Adrenal gland (tissue), 5 donors: ENCODE measurements at regions not wholly inside any gene's neighbourhood (a gene's known extent, or its start where the extent isn't known, plus 50 kb on each side); places are given as distances from the start of the nearest gene placed in this dataset.

ENCODE experiments used
- POLR2A ChIP-seq, 2 donors: fragments of 450-650 bp; IDR thresholded peaks; one replicate each; pipeline ENCODE4 v1.6.1; 2017; ENCODE audit warnings: antibody characterized with exemption in 2 of 2, mild to moderate bottlenecking in 2 of 2, moderate library complexity in 1 of 2
- TF ChIP-seq, protein P1 (sequence below), 6 experiments: fragments of 450-650 bp in 4 of 6; fragments of 200-600 bp in 2 of 6; sonication (generic) in 1 of 6; IDR thresholded peaks; 1 replicate in 5 of 6; 2 replicates in 1 of 6; pipeline versions ENCODE4 v1.5.1 to v1.8.0; 2016 to 2021; ENCODE audit warnings: antibody characterized with exemption in 6 of 6, mild to moderate bottlenecking in 2 of 6, moderate library complexity in 1 of 6
- donor health status: DM: no; HTN: no; CAD: no.

- TF ChIP-seq, protein P1, sequence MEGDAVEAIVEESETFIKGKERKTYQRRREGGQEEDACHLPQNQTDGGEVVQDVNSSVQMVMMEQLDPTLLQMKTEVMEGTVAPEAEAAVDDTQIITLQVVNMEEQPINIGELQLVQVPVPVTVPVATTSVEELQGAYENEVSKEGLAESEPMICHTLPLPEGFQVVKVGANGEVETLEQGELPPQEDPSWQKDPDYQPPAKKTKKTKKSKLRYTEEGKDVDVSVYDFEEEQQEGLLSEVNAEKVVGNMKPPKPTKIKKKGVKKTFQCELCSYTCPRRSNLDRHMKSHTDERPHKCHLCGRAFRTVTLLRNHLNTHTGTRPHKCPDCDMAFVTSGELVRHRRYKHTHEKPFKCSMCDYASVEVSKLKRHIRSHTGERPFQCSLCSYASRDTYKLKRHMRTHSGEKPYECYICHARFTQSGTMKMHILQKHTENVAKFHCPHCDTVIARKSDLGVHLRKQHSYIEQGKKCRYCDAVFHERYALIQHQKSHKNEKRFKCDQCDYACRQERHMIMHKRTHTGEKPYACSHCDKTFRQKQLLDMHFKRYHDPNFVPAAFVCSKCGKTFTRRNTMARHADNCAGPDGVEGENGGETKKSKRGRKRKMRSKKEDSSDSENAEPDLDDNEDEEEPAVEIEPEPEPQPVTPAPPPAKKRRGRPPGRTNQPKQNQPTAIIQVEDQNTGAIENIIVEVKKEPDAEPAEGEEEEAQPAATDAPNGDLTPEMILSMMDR (IDR thresholded peaks at IDR 0.05) = no peak
- TF ChIP-seq POLR2A (IDR thresholded peaks at IDR 0.05) = no peak
These were observed 543.0 kb downstream of the SPRY1 start for GRCh38 chr4:123939621-123940020.
